PC-9 (cell line): ENCODE measurements at regions not wholly inside any gene's neighbourhood (a gene's known extent, or its start where the extent isn't known, plus 50 kb on each side); places are given as distances from the start of the nearest gene placed in this dataset.

ENCODE experiments used
- BruUV-seq: library from RNA; stranded (reverse); fragments of 400-500 nt; replicated peaks from 2 replicates; lab custom pipeline; 2021; lab: Mats Ljungman, UMichigan
- CTCF ChIA-PET: fragments of 300-600 bp; sonication (Branson Sonifier 250); formaldehyde crosslinking; loops from one replicate; lab custom pipeline; 2022; ENCODE audit warnings: antibody characterized with exemption; lab: Charles Lee
- POLR2A ChIA-PET: fragments of 300-600 bp; sonication (Branson Sonifier 250); formaldehyde crosslinking; loops from one replicate; lab custom pipeline; 2022; ENCODE audit warnings: antibody characterized with exemption; ENCODE audit not compliant: unreplicated experiment; lab: Charles Lee
- DNase-seq, 2 experiments: peaks; one replicate each; pipeline versions ENCODE4 v3.0.0 to v3.0.0-alpha.2; 2015 to 2022; ENCODE audit warnings: mixed read lengths in 1 of 2
- H2AFZ ChIP-seq: fragments of 200-600 bp; sonication (generic); 2 replicates; pipeline ENCODE4 v1.8.1; 2017; ENCODE audit warnings: antibody characterized with exemption
- H3F3A ChIP-seq: fragments of 200-600 bp; sonication (generic); 2 replicates; pipeline ENCODE4 v1.8.1; 2017; ENCODE audit warnings: antibody characterized with exemption, mild to moderate bottlenecking, low read depth; ENCODE audit not compliant: insufficient read depth
- H3K27ac ChIP-seq: fragments of 200-600 bp; sonication (generic); 2 replicates; pipeline ENCODE4 v1.6.1; 2016; ENCODE audit warnings: mixed run types
- H3K27me3 ChIP-seq: fragments of 200-600 bp; sonication (generic); 2 replicates; pipeline ENCODE4 v1.6.1; 2016; ENCODE audit warnings: low read depth, mixed run types; ENCODE audit not compliant: insufficient read depth
- H3K36me3 ChIP-seq: fragments of 200-600 bp; sonication (generic); 2 replicates; pipeline ENCODE4 v1.6.1; 2016; ENCODE audit warnings: low read depth, mixed run types
- H3K4me1 ChIP-seq: fragments of 200-600 bp; sonication (generic); replicated peaks from 2 replicates; pipeline ENCODE4 v1.6.1; 2016; ENCODE audit warnings: mixed run types; ENCODE audit not compliant: insufficient read depth
- H3K4me2 ChIP-seq: fragments of 200-600 bp; sonication (generic); 2 replicates; pipeline ENCODE4 v1.6.1; 2017; ENCODE audit warnings: mixed run types
- H3K4me3 ChIP-seq: fragments of 200-600 bp; sonication (generic); 2 replicates; pipeline ENCODE4 v1.6.1; 2016; ENCODE audit warnings: mixed run types
- H3K79me2 ChIP-seq: fragments of 200-600 bp; sonication (generic); 2 replicates; pipeline ENCODE4 v1.6.1; 2017; ENCODE audit warnings: low read depth, mixed run types
- H3K9me2 ChIP-seq: fragments of 200-600 bp; sonication (generic); 2 replicates; pipeline ENCODE4 v1.8.1; 2017; ENCODE audit warnings: mild to moderate bottlenecking; ENCODE audit not compliant: insufficient read depth
- H3K9me3 ChIP-seq: fragments of 200-600 bp; sonication (generic); 2 replicates; pipeline ENCODE4 v1.8.1; 2016; ENCODE audit warnings: low read depth; ENCODE audit not compliant: insufficient read depth
- H4K20me1 ChIP-seq: fragments of 200-600 bp; sonication (generic); 2 replicates; pipeline ENCODE4 v1.8.1; 2017; ENCODE audit not compliant: insufficient read depth
- EZH2 ChIP-seq: fragments of 200-600 bp; sonication (generic); IDR thresholded peaks from 2 replicates; pipeline ENCODE4 v1.8.0; 2017; ENCODE audit warnings: antibody characterized with exemption, low read depth
- intact Hi-C: fragments of 100-400 bp; cut with micrococcal nuclease; formaldehyde crosslinking; loops from one replicate; pipeline ENCODE4 v1.10.0; 2022; ENCODE audit not compliant: unreplicated experiment
- TF ChIP-seq, protein P1 (sequence below): fragments of 200-600 bp; sonication (generic); conservative IDR thresholded peaks from 2 replicates; pipeline ENCODE4 v1.6.1; 2017; ENCODE audit warnings: mixed run types, antibody characterized with exemption, mild to moderate bottlenecking, moderate library complexity

DNA sequence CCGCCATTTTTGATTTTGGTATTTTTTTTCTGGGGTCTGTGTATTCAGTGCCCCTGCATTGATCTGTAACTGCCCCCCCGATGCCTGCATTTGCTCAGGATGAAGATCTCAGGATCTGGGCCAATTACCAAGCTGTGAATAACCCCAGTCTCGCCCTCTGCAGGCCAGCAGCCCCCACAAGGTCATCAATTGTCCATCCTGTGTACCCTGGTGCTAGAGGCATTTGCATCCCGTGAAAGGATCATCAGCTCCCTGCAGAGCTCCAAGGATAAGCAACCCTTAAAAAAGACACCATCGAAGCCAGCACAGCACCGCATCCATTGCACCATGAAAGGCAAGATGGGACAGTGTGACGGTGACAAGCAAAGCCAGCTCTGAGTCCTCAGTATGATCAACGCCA lies 154.1 kb upstream of the KLHL29 start:
- Histone ChIP-seq H3K4me2 (no peak overlapping the region), H3K27me3 (peaks cover 49% of the 10 kb centered on the region), H2AFZ (no peak overlapping the region), H3K4me1 (no peaks in the 10 kb centered on the region), H3K79me2 (no peaks in the 10 kb centered on the region), H3K9me2 (no peaks in the 10 kb centered on the region), H3K9me3 (no peaks in the 10 kb centered on the region), H3F3A (no peaks in the 10 kb centered on the region), H4K20me1 (no peaks in the 10 kb centered on the region), H3K27ac (no peak overlapping the region), H3K36me3 (no peaks in the 10 kb centered on the region), H3K4me3 (no peak overlapping the region)
- intact Hi-C loops, result no loop called here
- TF ChIP-seq, protein P1, sequence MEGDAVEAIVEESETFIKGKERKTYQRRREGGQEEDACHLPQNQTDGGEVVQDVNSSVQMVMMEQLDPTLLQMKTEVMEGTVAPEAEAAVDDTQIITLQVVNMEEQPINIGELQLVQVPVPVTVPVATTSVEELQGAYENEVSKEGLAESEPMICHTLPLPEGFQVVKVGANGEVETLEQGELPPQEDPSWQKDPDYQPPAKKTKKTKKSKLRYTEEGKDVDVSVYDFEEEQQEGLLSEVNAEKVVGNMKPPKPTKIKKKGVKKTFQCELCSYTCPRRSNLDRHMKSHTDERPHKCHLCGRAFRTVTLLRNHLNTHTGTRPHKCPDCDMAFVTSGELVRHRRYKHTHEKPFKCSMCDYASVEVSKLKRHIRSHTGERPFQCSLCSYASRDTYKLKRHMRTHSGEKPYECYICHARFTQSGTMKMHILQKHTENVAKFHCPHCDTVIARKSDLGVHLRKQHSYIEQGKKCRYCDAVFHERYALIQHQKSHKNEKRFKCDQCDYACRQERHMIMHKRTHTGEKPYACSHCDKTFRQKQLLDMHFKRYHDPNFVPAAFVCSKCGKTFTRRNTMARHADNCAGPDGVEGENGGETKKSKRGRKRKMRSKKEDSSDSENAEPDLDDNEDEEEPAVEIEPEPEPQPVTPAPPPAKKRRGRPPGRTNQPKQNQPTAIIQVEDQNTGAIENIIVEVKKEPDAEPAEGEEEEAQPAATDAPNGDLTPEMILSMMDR, result no peak
- no peak for TF ChIP-seq EZH2
- CTCF ChIA-PET, result no interaction called here
- no TSS peak for BruUV-seq
- DNase-seq, result no peak
- POLR2A ChIA-PET, result no interaction called here

DNA sequence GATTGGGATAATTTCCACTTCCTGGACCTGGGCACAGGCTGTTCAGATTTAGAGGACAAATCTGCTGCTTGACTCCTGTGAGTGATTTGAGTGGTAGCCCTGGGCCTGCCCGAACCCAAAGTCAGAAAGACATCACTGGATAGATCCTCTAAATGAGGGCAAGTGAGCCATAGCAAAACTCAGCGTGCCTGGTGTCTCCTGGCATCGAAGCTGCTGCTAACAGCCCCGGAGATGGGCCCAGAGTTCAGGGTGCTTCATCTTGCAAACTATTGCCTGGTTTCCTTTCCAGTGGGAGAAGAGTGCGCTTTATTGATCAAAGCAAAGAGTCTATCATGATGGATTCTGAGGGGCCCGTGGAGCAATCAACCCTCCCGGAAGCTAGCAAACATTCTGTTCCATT lies 153.1 kb upstream of the KLHL29 start:
- no TSS peak for BruUV-seq
- CTCF ChIA-PET, result no interaction called here

DNA sequence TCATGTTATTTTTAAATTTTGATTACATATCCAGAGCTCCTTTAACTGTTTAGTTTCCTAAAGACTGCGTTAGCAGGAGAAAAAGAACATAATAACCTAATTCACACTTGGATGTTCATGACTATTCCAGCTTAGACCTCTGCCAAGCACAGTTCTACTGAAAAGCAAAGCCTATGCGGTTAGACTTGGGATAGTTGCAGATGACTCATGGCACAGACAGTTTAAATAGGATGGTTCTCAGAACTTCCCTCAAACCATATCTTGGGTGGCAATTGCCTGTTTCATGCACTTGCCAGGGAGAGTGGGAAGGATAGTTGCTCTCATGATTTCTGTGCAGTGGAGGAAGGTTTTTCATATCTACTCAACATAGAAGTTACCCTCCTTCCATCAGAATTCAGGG lies 149.7 kb upstream of the KLHL29 start:
- CTCF ChIA-PET, result no interaction called here
- Histone ChIP-seq H3K9me2 (no peaks in the 10 kb centered on the region), H4K20me1 (no peaks in the 10 kb centered on the region), H3K27me3 (peaks cover 91% of the 10 kb centered on the region), H3K4me1 (no peaks in the 10 kb centered on the region), H3K27ac (no peak overlapping the region), H3K4me2 (no peak overlapping the region), H3K79me2 (no peaks in the 10 kb centered on the region), H3K9me3 (no peaks in the 10 kb centered on the region), H2AFZ (no peak overlapping the region), H3K4me3 (no peak overlapping the region), H3K36me3 (no peaks in the 10 kb centered on the region), H3F3A (no peaks in the 10 kb centered on the region)
- TF ChIP-seq EZH2, result no peak
- TF ChIP-seq, protein P1, result no peak
- POLR2A ChIA-PET, result no interaction called here
- intact Hi-C loops, result no loop called here
- no peak for DNase-seq
- no TSS peak for BruUV-seq

More for the DNA sequence above, 153.1 kb upstream of the KLHL29 start:
- intact Hi-C loops, result no loop called here
- Histone ChIP-seq H3K4me1 (no peaks in the 10 kb centered on the region), H3K4me2 (no peak overlapping the region), H3K4me3 (no peak overlapping the region), H3F3A (no peaks in the 10 kb centered on the region), H3K79me2 (no peaks in the 10 kb centered on the region), H3K9me3 (no peaks in the 10 kb centered on the region), H3K9me2 (no peaks in the 10 kb centered on the region), H3K27ac (no peak overlapping the region), H4K20me1 (no peaks in the 10 kb centered on the region), H2AFZ (no peak overlapping the region; the same call in 1 of the 2 replicates), H3K27me3 (peaks cover 58% of the 10 kb centered on the region), H3K36me3 (no peaks in the 10 kb centered on the region)
- POLR2A ChIA-PET, result no interaction called here
- TF ChIP-seq EZH2, result no peak
- TF ChIP-seq, protein P1, result no peak
- DNase-seq, result no peak
